SU-DHL-6 (cell line): ENCODE measurements at regions not wholly inside any gene's neighbourhood (a gene's known extent, or its start where the extent isn't known, plus 50 kb on each side); places are given as distances from the start of the nearest gene placed in this dataset.

Source experiments
- H2AFZ ChIP-seq: fragments of 200-600 bp; sonication (generic); 2 replicates; pipeline ENCODE4 v1.6.1; 2014; ENCODE audit warnings: low read depth, mild to moderate bottlenecking, moderate library complexity, mixed read lengths, antibody characterized with exemption, low read length; ENCODE audit not compliant: severe bottlenecking
- H3F3A ChIP-seq: fragments of 200-600 bp; shearing (Covaris generic); 2 replicates; pipeline ENCODE4 v1.6.0; 2016; ENCODE audit warnings: antibody characterized with exemption, mild to moderate bottlenecking; ENCODE audit not compliant: insufficient read depth
- H3K27ac ChIP-seq: fragments of 200-600 bp; sonication (generic); 2 replicates; pipeline ENCODE4 v1.5.1; 2016; ENCODE audit warnings: low read depth, mild to moderate bottlenecking, low read length, moderate library complexity, mixed read lengths
- H3K27me3 ChIP-seq: fragments of 200-600 bp; sonication (generic), shearing (Covaris generic); 2 replicates; pipeline ENCODE4 v1.6.0; 2014; ENCODE audit warnings: mild to moderate bottlenecking, low read length
- H3K36me3 ChIP-seq: fragments of 200-600 bp; sonication (generic); 2 replicates; pipeline ENCODE4 v1.6.1; 2014; ENCODE audit warnings: mild to moderate bottlenecking, low read length, mixed read lengths
- H3K4me2 ChIP-seq: fragments of 300-600, 200-600 bp; shearing (Covaris generic), sonication (generic); 2 replicates; pipeline ENCODE4 v1.6.0; 2014; ENCODE audit warnings: low read length, low read depth, mild to moderate bottlenecking; ENCODE audit not compliant: poor library complexity, severe bottlenecking
- H3K4me3 ChIP-seq: fragments of 200-600 bp; sonication (generic); 2 replicates; pipeline ENCODE4 v1.5.1; 2014; ENCODE audit warnings: antibody characterized with exemption, low read length, mild to moderate bottlenecking, mixed read lengths; ENCODE audit not compliant: insufficient read depth, poor library complexity, severe bottlenecking
- H3K79me2 ChIP-seq: fragments of 200-600 bp; sonication (generic); 2 replicates; pipeline ENCODE4 v1.6.1; 2014; ENCODE audit warnings: mild to moderate bottlenecking, low read length, moderate library complexity; ENCODE audit not compliant: insufficient read depth
- H3K9ac ChIP-seq: fragments of 200-600 bp; sonication (generic); 2 replicates; pipeline ENCODE4 v1.7.0; 2014; ENCODE audit warnings: mild to moderate bottlenecking, low read length
- H3K9me2 ChIP-seq: fragments of 200-600 bp; sonication (generic); replicated peaks from 2 replicates; pipeline ENCODE4 v1.6.1; 2014; ENCODE audit warnings: low read length; ENCODE audit not compliant: insufficient read depth
- H3K9me3 ChIP-seq: fragments of 200-600 bp; sonication (generic); 2 replicates; pipeline ENCODE4 v1.6.1; 2014; ENCODE audit warnings: low read length, mixed read lengths; ENCODE audit not compliant: insufficient read depth
- H4K20me1 ChIP-seq: fragments of 200-600 bp; sonication (generic); 2 replicates; pipeline ENCODE4 v1.6.1; 2014; ENCODE audit warnings: low read depth, mild to moderate bottlenecking, antibody characterized with exemption, low read length, moderate library complexity, mixed read lengths
- CTCF ChIP-seq: fragments of 200-600 bp; sonication (generic); IDR thresholded peaks from one replicate; pipeline ENCODE4 v1.5.1; 2017; ENCODE audit warnings: antibody characterized with exemption, mild to moderate bottlenecking, low read length, moderate library complexity; ENCODE audit not compliant: insufficient read depth, poor library complexity, severe bottlenecking
- EZH2phosphoT487 ChIP-seq: fragments of 200-600 bp; sonication (generic), shearing (Covaris generic); conservative IDR thresholded peaks from 2 replicates; pipeline ENCODE4 v1.6.1; 2018; ENCODE audit warnings: mild to moderate bottlenecking, antibody characterized with exemption, low read length, moderate library complexity, mixed read lengths

- Histone ChIP-seq H3K27me3 (no peaks in the 10 kb centered on the region), H3F3A (no peaks in the 10 kb centered on the region), H3K9me2 (no peaks in the 10 kb centered on the region), H3K79me2 (no peaks in the 10 kb centered on the region), H3K9me3 (no peaks in the 10 kb centered on the region), H4K20me1 (no peaks in the 10 kb centered on the region), H3K27ac (no peak overlapping the region), H3K36me3 (no peaks in the 10 kb centered on the region), H3K4me2 (no peak overlapping the region), H3K9ac (no peak overlapping the region), H2AFZ (no peak overlapping the region), H3K4me3 (no peak overlapping the region)
- TF ChIP-seq CTCF = no peak
- TF ChIP-seq EZH2phosphoT487 = no peak
Observed at GRCh38 chr7:53638517-53638916, 603.1 kb downstream of the POM121L12 start.

GRCh38 chr7:53641091-53641490 lies 605.7 kb downstream of the POM121L12 start:
- H3K9me2 ChIP-seq = no peaks in the 10 kb centered on the region
- H3K9me3 ChIP-seq = no peaks in the 10 kb centered on the region
- TF ChIP-seq EZH2phosphoT487 = no peak
- TF ChIP-seq CTCF = no peak
- no peaks in the 10 kb centered on the region for H3K79me2 ChIP-seq
- no peak overlapping the region for H3K4me2 ChIP-seq
- H2AFZ ChIP-seq = no peak overlapping the region
- no peaks in the 10 kb centered on the region for H3K36me3 ChIP-seq
- H3F3A ChIP-seq = no peaks in the 10 kb centered on the region
- no peak overlapping the region for H3K4me3 ChIP-seq
- no peak overlapping the region for H3K9ac ChIP-seq
- H3K27me3 ChIP-seq = no peaks in the 10 kb centered on the region
- H3K27ac ChIP-seq = no peak overlapping the region
- H4K20me1 ChIP-seq = no peaks in the 10 kb centered on the region

GRCh38 chr7:53642361-53642760 lies 606.9 kb downstream of the POM121L12 start:
- Histone ChIP-seq H3K4me2 (no peak overlapping the region), H3K36me3 (no peaks in the 10 kb centered on the region), H3F3A (no peaks in the 10 kb centered on the region), H3K9me2 (no peaks in the 10 kb centered on the region), H3K79me2 (no peaks in the 10 kb centered on the region), H3K27me3 (no peaks in the 10 kb centered on the region), H3K9ac (no peak overlapping the region), H4K20me1 (no peaks in the 10 kb centered on the region), H3K27ac (no peak overlapping the region), H3K4me3 (no peak overlapping the region), H3K9me3 (no peaks in the 10 kb centered on the region), H2AFZ (no peak overlapping the region)
- TF ChIP-seq EZH2phosphoT487 (no peak), CTCF (no peak)

- Histone ChIP-seq H3K9ac (no peak overlapping the region), H3K36me3 (no peaks in the 10 kb centered on the region), H3F3A (no peaks in the 10 kb centered on the region), H3K4me2 (no peak overlapping the region), H2AFZ (no peak overlapping the region), H3K9me2 (no peaks in the 10 kb centered on the region), H4K20me1 (no peaks in the 10 kb centered on the region), H3K27ac (no peak overlapping the region), H3K79me2 (no peaks in the 10 kb centered on the region), H3K4me3 (no peak overlapping the region), H3K27me3 (no peaks in the 10 kb centered on the region), H3K9me3 (no peaks in the 10 kb centered on the region)
- TF ChIP-seq CTCF = no peak
- no peak for TF ChIP-seq EZH2phosphoT487
Observed at GRCh38 chr7:53642866-53643265, 607.4 kb downstream of the POM121L12 start.
